Caco-2 (cell line): ENCODE measurements at regions not wholly inside any gene's neighbourhood (a gene's known extent, or its start where the extent isn't known, plus 50 kb on each side); places are given as distances from the start of the nearest gene placed in this dataset.

Source experiments
- BruUV-seq: library from RNA; stranded (reverse); fragments of 400-500 nt; replicated peaks from 2 replicates; lab custom pipeline; 2021; lab: Mats Ljungman, UMichigan
- CTCF ChIA-PET: fragments of 300-600 bp; sonication (Branson Sonifier 250); formaldehyde crosslinking; loops from one replicate; lab custom pipeline; 2022; ENCODE audit warnings: antibody characterized with exemption; lab: Charles Lee
- POLR2A ChIA-PET: fragments of 300-600 bp; sonication (Branson Sonifier 250); formaldehyde crosslinking; loops from one replicate; lab custom pipeline; 2022; ENCODE audit warnings: antibody characterized with exemption; lab: Charles Lee
- DNase-seq, 2 experiments: peaks; one replicate each; pipeline versions ENCODE4 v3.0.0 to v3.0.0-alpha.2; 2020 to 2022
- H3K27me3 ChIP-seq: replicated peaks from 2 replicates; pipeline ENCODE4 v1.6.0; 2011; ENCODE audit warnings: low read length; ENCODE audit not compliant: control insufficient read depth, insufficient read depth
- H3K36me3 ChIP-seq: 2 replicates; pipeline ENCODE4 v1.5.1; 2011; ENCODE audit warnings: low read length; ENCODE audit not compliant: control insufficient read depth, insufficient read depth
- H3K4me1 ChIP-seq: fragments of 250-450 bp; sonication (Bioruptor Pico); 2 replicates; pipeline ENCODE4 v1.5.1; 2020; ENCODE audit warnings: mild to moderate bottlenecking
- H3K4me3 ChIP-seq: 2 replicates; pipeline ENCODE4 v1.5.1; 2011; ENCODE audit warnings: low read depth, mild to moderate bottlenecking, control low read depth, low read length
- H3K9me3 ChIP-seq: fragments of 250-450 bp; sonication (Bioruptor Pico); 2 replicates; pipeline ENCODE4 v1.5.1; 2020; ENCODE audit warnings: mild to moderate bottlenecking, moderate library complexity
- H3K27ac Mint-ChIP-seq: one replicate; pipeline ENCODE4 v1.8.0; 2022; ENCODE audit warnings: mixed read lengths; ENCODE audit not compliant: unreplicated experiment
- H3K27me3 Mint-ChIP-seq: one replicate; pipeline ENCODE4 v1.8.0; 2022; ENCODE audit warnings: mixed read lengths; ENCODE audit not compliant: insufficient read depth, unreplicated experiment
- H3K36me3 Mint-ChIP-seq: one replicate; pipeline ENCODE4 v1.8.0; 2022; ENCODE audit warnings: mild to moderate bottlenecking, mixed read lengths; ENCODE audit not compliant: insufficient read depth, unreplicated experiment
- H3K4me1 Mint-ChIP-seq: one replicate; pipeline ENCODE4 v1.8.0; 2022; ENCODE audit warnings: low read depth, mixed read lengths; ENCODE audit not compliant: unreplicated experiment
- H3K4me3 Mint-ChIP-seq: one replicate; pipeline ENCODE4 v1.8.0; 2022; ENCODE audit warnings: mild to moderate bottlenecking, moderate library complexity, mixed read lengths; ENCODE audit not compliant: unreplicated experiment
- H3K9me3 Mint-ChIP-seq: one replicate; pipeline ENCODE4 v1.8.0; 2022; ENCODE audit warnings: mixed read lengths; ENCODE audit not compliant: unreplicated experiment
- CTCF ChIP-seq, 2 experiments: fragments of 200-600 bp in 1 of 2; IDR thresholded peaks; 1 replicate in 1 of 2; 2 replicates in 1 of 2; pipeline versions ENCODE4 v1.5.1 to v1.8.0; 2011 to 2022; ENCODE audit warnings: antibody characterized with exemption in 1 of 2, control low read depth in 1 of 2, inconsistent platforms in 1 of 2, low read depth in 1 of 2, low read length in 1 of 2, mild to moderate bottlenecking in 1 of 2, moderate library complexity in 1 of 2; ENCODE audit not compliant: insufficient read depth in 1 of 2, severe bottlenecking in 1 of 2, unreplicated experiment in 1 of 2
- intact Hi-C: fragments of 100-400 bp; cut with micrococcal nuclease; formaldehyde crosslinking; loops from one replicate; pipeline ENCODE4 v1.10.0; 2022; ENCODE audit not compliant: unreplicated experiment

GRCh38 chr9:129338724-129339430 is 160.8 kb upstream of the IER5L start:
- BruUV-seq, result no TSS peak
- Mint-ChIP-seq H3K4me3 (no peak overlapping the region), H3K4me1 (peaks cover 13% of the 10 kb centered on the region), H3K27me3 (no peaks in the 10 kb centered on the region), H3K27ac (no peak overlapping the region), H3K36me3 (peaks cover 10% of the 10 kb centered on the region), H3K9me3 (no peaks in the 10 kb centered on the region)
- DNase-seq, result no peak
- no peaks in the 10 kb centered on the region for H3K27me3 ChIP-seq
- intact Hi-C loops, result no loop called here
- H3K4me1 ChIP-seq, result peaks cover 30% of the 10 kb centered on the region
- no peaks in the 10 kb centered on the region for H3K36me3 ChIP-seq
- H3K4me3 ChIP-seq, result no peak overlapping the region
- ChIA-PET POLR2A (interaction anchor here (0.6 to 0.7 kb wide), 2 partner anchors 121 to 655 kb away, joined by 5 to 6 read pairs; no protein-coding TSS in a partner anchor), CTCF (no interaction called here)
- TF ChIP-seq CTCF (IDR thresholded peaks at IDR 0.05; ENCODE audit: insufficient read depth in 1 of 2, low read depth in 1 of 2, low read length in 1 of 2, severe bottlenecking in 1 of 2, unreplicated experiment in 1 of 2), result no peak
- no peaks in the 10 kb centered on the region for H3K9me3 ChIP-seq

- no TSS peak for BruUV-seq
- H3K4me3 Mint-ChIP-seq, result no peak overlapping the region
- no peaks in the 10 kb centered on the region for H3K36me3 ChIP-seq
- no peak for DNase-seq
- H3K27me3 ChIP-seq, result no peaks in the 10 kb centered on the region
- H3K27ac Mint-ChIP-seq, result no peak overlapping the region
- no peaks in the 10 kb centered on the region for H3K9me3 ChIP-seq
- peaks cover 12% of the 10 kb centered on the region for H3K4me1 Mint-ChIP-seq
- peaks cover 10% of the 10 kb centered on the region for H3K36me3 Mint-ChIP-seq
- intact Hi-C loops, result no loop called here
- peaks cover 24% of the 10 kb centered on the region for H3K4me1 ChIP-seq
- H3K4me3 ChIP-seq, result no peak overlapping the region
- no peak for TF ChIP-seq CTCF (IDR thresholded peaks at IDR 0.05; ENCODE audit: insufficient read depth in 1 of 2, low read depth in 1 of 2, low read length in 1 of 2, severe bottlenecking in 1 of 2, unreplicated experiment in 1 of 2)
- H3K9me3 Mint-ChIP-seq, result no peaks in the 10 kb centered on the region
- H3K27me3 Mint-ChIP-seq, result no peaks in the 10 kb centered on the region
- ChIA-PET POLR2A (no interaction called here), CTCF (no interaction called here)
Observed at GRCh38 chr9:129337336-129338140, 159.5 kb upstream of the IER5L start.

GRCh38 chr9:129336601-129337331 is 158.7 kb upstream of the IER5L start:
- Mint-ChIP-seq H3K27ac (no peak overlapping the region), H3K4me1 (peaks cover 12% of the 10 kb centered on the region), H3K4me3 (no peak overlapping the region), H3K9me3 (peaks cover 1% of the 10 kb centered on the region), H3K27me3 (no peaks in the 10 kb centered on the region), H3K36me3 (peaks cover 10% of the 10 kb centered on the region)
- Histone ChIP-seq H3K4me1 (peaks cover 27% of the 10 kb centered on the region), H3K4me3 (no peak overlapping the region), H3K36me3 (no peaks in the 10 kb centered on the region), H3K9me3 (no peaks in the 10 kb centered on the region), H3K27me3 (no peaks in the 10 kb centered on the region)
- ChIA-PET CTCF (no interaction called here), POLR2A (no interaction called here)
- no peak for TF ChIP-seq CTCF (IDR thresholded peaks at IDR 0.05; ENCODE audit: insufficient read depth in 1 of 2, low read depth in 1 of 2, low read length in 1 of 2, severe bottlenecking in 1 of 2, unreplicated experiment in 1 of 2)
- no peak for DNase-seq
- no TSS peak for BruUV-seq
- intact Hi-C loops, result no loop called here
